Activated T-cell treated with anti-CD3 and anti-CD28 coated beads, Interleukin-2, amount 50 U/mL, for 72 hours (primary cell): ENCODE measurements at regions not wholly inside any gene's neighbourhood (a gene's known extent, or its start where the extent isn't known, plus 50 kb on each side); places are given as distances from the start of the nearest gene placed in this dataset.
"Not testable (repeated sequence)": the region's sequence is repeated elsewhere in the genome, so short reads cannot be mapped to it uniquely, and the experiment has no call there.

Experiments used
- ATAC-seq, 2 donors: fragments of 150-1000 bp; cut with Tn5 transposase; replicated peaks in 1 of 2; 2 replicates each; pipeline ENCODE4 v1.10.0; 2021; ENCODE audit warnings: moderate library complexity in 2 of 2, mild to moderate bottlenecking in 1 of 2
- DNase-seq, 2 donors: peaks; one replicate each; pipeline ENCODE4 v3.0.0; 2021 to 2022; ENCODE audit warnings: mixed read lengths in 1 of 2
- H3K27ac Mint-ChIP-seq: one replicate; pipeline ENCODE4 v1.8.0; 2022; ENCODE audit warnings: mild to moderate bottlenecking, moderate library complexity, mixed read lengths
- H3K27me3 Mint-ChIP-seq: one replicate; pipeline ENCODE4 v1.8.0; 2022; ENCODE audit warnings: low read depth, mixed read lengths
- H3K36me3 Mint-ChIP-seq, 2 donors: one replicate each; pipeline ENCODE4 v1.8.0; 2022; ENCODE audit warnings: mixed read lengths in 2 of 2, mild to moderate bottlenecking in 1 of 2; ENCODE audit not compliant: insufficient read depth in 2 of 2
- H3K4me1 Mint-ChIP-seq: one replicate; pipeline ENCODE4 v1.8.0; 2022; ENCODE audit warnings: low read depth, mixed read lengths
- H3K4me3 Mint-ChIP-seq, 2 donors: one replicate each; pipeline ENCODE4 v1.8.0; 2022; ENCODE audit warnings: mild to moderate bottlenecking in 2 of 2, mixed read lengths in 2 of 2, moderate library complexity in 2 of 2
- H3K9me3 Mint-ChIP-seq, 2 donors: one replicate each; pipeline ENCODE4 v1.8.0; 2022; ENCODE audit warnings: mixed read lengths in 2 of 2

DNA sequence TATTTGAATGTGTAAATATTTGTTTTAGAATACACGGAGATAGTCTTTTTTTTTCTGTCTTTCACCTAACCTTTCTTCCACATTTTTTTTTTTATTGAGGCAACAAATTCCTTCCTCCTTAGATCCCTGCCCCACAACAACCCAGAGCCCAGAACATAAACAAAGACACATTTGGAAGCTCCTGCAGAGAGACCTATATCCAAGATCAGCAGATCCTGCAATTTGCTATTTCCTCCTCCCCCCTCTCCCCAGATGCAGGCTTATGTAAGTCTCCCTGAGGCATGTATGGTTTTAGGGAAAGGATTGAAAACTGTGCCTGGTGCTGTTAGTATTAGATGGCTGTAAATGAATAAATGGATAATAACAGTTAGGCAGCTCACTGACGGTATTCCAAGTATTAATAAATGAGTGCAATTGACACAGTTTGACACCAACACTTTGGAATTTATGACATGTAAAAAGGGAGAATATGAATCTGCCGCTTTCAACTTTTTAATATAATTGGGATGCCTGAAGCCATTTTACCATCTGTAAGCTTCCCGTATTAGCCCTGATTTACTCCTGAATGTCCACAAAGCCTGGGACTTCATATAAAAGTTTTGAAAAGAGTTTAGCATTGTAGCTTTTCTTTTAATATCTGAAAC, 608.3 kb upstream of the CITED2 start:
- peaks cover 11% of the 10 kb centered on the region for H3K4me1 Mint-ChIP-seq

DNA sequence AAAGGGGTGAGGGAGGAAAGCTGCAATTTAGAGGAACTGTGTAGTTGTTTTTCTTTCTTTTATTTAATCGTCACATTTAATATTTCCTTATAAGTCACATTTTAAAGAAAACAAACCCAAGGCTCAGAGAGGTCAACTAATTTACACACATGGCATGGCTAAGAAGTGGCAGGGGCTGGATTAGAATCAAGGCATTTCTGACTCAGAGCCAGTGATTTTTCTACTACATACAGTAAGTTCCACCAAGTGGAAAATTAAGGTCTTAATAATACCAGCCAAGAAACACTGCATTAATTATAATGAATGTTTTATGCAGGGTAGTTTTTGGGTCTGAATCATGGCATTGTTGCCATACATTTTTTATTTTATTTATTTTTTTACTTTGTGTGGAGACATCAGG, 607.7 kb upstream of the CITED2 start:
- peaks cover 11% of the 10 kb centered on the region for H3K4me1 Mint-ChIP-seq
- no peaks in the 10 kb centered on the region for H3K36me3 Mint-ChIP-seq
- no peak for DNase-seq
- H3K4me3 Mint-ChIP-seq: no peak overlapping the region
- H3K27ac Mint-ChIP-seq: no peak overlapping the region
- ATAC-seq: no peak
- peaks cover 4% of the 10 kb centered on the region for H3K27me3 Mint-ChIP-seq
- no peaks in the 10 kb centered on the region for H3K9me3 Mint-ChIP-seq

More for the DNA sequence above, 608.3 kb upstream of the CITED2 start:
- no peak overlapping the region for H3K27ac Mint-ChIP-seq
- no peaks in the 10 kb centered on the region for H3K27me3 Mint-ChIP-seq
- DNase-seq (no peak), ATAC-seq (no peak)
- no peak overlapping the region for H3K4me3 Mint-ChIP-seq
- no peaks in the 10 kb centered on the region for H3K36me3 Mint-ChIP-seq
- H3K9me3 Mint-ChIP-seq: no peaks in the 10 kb centered on the region

DNA sequence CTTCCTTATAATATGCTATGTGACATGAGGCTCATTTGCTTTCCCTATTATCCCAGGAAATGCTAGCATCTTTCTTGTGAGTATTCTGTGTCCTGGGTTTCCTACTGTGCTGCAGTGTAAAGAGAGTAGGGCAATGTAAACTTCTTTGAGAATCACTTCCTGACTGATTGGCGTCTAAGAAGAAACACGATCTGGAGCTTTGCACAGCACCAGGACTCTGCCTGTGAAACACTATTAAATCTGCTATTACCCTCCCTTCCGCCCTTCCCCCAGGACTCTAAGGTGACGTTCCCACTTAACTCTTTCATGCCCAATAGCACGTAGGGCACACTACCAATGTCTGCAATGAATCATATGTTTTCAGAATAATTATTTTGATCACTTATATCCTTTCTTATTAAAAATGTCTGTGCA, 607.3 kb upstream of the CITED2 start:
- Mint-ChIP-seq H3K36me3 (no peaks in the 10 kb centered on the region), H3K4me1 (peaks cover 11% of the 10 kb centered on the region), H3K9me3 (no peaks in the 10 kb centered on the region), H3K27me3 (peaks cover 6% of the 10 kb centered on the region), H3K4me3 (no peak overlapping the region), H3K27ac (no peak overlapping the region)
- ATAC-seq: no peak
- DNase-seq: no peak

DNA sequence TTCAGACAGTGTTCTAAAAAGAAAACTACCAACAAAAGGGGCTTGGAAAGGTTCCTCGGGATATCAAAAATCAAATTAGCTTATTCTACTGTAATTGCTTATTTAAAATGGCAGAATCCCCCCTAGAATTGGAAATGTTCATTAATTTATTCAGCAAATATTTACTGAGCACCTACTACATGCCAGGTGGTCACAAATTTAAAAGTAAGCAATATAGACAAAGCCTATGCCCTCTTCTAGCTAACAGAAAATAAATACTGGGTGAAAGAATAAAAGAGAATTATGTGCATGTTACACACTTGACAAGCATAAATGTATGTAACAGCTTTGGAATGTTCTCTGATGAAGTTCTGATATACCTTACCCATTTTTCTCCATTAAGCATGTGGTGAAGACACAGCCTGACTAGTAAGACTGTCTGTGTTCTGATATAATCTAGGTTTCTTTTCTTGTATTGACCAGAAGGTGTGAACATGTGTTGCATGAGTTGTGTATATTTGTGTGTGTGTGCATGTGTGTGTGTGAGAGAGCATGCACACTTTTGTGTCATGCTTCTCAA, 606.7 kb upstream of the CITED2 start:
- H3K36me3 Mint-ChIP-seq: no peaks in the 10 kb centered on the region
- no peaks in the 10 kb centered on the region for H3K9me3 Mint-ChIP-seq
- peaks cover 11% of the 10 kb centered on the region for H3K4me1 Mint-ChIP-seq
- ATAC-seq (no peak), DNase-seq (no peak)
- H3K4me3 Mint-ChIP-seq: no peak overlapping the region
- H3K27me3 Mint-ChIP-seq: peaks cover 6% of the 10 kb centered on the region
- H3K27ac Mint-ChIP-seq: no peak overlapping the region

DNA sequence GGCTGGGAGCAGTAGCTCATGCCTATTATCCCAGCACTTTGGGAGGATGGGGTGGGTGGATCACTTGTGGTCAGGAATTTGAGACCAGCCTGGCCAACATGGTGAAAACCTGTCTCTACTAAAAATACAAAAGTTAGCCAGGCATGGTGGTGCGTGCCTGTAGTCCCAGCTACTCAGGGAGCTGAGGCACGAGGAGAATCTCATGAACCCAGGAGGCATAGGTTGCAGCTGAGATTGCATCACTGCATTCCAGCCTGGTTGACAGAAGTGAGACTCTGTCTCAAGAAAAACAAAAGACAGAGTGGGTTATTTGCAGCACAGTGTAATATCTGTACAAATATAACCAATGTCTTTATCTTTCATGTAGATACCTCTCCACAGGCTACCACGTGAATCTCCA, 606.2 kb upstream of the CITED2 start:
- H3K36me3 Mint-ChIP-seq, H3K27ac Mint-ChIP-seq, H3K4me3 Mint-ChIP-seq, H3K27me3 Mint-ChIP-seq, ATAC-seq, H3K9me3 Mint-ChIP-seq, DNase-seq: not testable (repeated sequence)
- H3K4me1 Mint-ChIP-seq: peaks cover 11% of the 10 kb centered on the region

DNA sequence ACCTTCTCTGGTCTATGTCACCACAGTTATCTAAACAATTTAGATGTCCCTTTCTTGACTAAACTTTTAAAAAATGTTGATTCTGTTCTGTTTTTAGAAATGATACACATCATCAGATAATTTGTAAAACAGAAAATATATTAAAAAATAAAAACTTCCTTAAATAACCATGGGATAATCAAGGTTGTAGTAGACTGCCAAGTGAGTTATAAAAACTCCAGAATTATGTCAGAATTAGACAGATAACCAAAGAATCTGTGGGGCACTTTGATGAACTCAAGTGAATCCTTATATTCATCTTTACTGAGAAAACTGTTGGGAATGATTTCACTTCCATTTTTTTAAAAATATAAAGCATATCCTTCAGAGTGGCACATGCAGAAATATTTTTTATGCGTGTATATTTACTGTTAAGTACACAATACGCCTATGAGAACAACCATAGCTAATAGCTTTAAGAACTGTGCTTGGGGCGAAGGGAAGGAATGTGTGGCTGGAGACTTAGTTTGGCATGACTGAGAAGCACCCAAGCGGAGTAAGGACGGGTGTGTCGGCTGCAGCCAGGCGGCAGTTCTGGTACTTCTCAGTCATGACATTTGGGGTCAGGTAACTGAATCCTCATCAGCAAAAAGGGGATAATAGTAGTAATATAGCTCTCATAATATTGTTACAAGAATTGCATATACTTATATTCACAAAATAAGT, 604.7 kb upstream of the CITED2 start:
- Mint-ChIP-seq H3K36me3 (no peaks in the 10 kb centered on the region), H3K4me1 (peaks cover 11% of the 10 kb centered on the region), H3K27ac (no peak overlapping the region), H3K4me3 (no peak overlapping the region), H3K9me3 (no peaks in the 10 kb centered on the region), H3K27me3 (peaks cover 6% of the 10 kb centered on the region)
- no peak for DNase-seq
- no peak for ATAC-seq

DNA sequence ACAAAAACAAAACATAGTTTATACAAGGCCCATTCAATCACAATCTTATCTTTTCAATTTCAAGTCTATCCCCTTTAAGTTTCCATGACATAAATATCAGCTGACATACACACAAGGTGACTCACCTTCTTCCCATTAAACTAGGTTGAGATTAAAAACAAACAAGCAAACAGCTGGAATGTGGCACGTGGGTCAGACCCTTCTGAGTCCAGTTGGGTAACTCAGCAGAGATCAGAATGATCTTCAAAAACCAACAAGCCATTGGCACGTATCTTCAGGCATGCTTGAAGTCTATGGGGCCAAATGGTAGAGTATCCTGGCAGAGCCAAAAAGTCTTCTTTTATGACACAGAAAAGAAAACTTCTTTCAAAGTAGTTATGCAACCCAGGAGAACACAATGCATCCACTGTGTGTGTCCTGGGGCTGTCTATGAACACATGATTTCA, 603.5 kb upstream of the CITED2 start:
- no peaks in the 10 kb centered on the region for H3K9me3 Mint-ChIP-seq
- H3K36me3 Mint-ChIP-seq: no peaks in the 10 kb centered on the region
- DNase-seq: no peak
- no peak overlapping the region for H3K27ac Mint-ChIP-seq
- peaks cover 6% of the 10 kb centered on the region for H3K27me3 Mint-ChIP-seq
- H3K4me1 Mint-ChIP-seq: peaks cover 11% of the 10 kb centered on the region
- H3K4me3 Mint-ChIP-seq: no peak overlapping the region
- ATAC-seq: no peak

DNA sequence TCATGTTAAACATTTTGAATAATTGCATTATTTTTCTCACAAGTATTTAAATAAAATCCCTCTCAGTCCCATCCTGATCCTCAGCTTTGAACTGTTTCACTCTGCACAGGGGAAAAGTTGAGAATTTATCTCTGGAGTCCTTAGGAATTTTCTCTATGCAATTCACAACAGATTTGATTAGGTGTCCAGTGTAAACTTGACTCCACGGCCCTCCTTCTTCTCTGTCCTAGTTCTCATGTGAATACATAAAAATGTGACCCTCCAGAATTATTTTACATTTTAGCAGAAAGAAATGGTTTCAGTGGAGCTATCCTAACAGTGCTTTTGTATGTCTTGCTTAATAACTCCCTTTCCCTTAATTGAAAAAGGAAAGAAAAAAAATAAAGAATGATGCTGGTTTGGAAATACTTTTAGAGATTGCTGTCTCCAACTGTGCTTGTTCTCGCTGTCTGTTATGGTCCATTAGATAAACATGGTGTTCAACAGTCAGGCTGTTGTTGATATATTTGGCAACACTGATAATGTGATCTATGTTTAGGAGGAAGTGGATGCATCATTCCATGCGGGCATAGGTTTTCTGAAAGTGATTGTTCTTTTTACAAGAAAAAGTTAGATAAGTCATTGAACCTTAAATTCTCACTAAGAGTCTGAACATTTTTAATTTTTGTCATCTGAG, 599.4 kb upstream of the CITED2 start:
- Mint-ChIP-seq H3K9me3 (peaks cover 0 to 2% of the 10 kb centered on the region in 2 donors), H3K27ac (no peak overlapping the region), H3K36me3 (no peaks in the 10 kb centered on the region), H3K4me1 (no peaks in the 10 kb centered on the region), H3K27me3 (peaks cover 6% of the 10 kb centered on the region), H3K4me3 (no peak overlapping the region)
- no peak for DNase-seq
- ATAC-seq: no peak

DNA sequence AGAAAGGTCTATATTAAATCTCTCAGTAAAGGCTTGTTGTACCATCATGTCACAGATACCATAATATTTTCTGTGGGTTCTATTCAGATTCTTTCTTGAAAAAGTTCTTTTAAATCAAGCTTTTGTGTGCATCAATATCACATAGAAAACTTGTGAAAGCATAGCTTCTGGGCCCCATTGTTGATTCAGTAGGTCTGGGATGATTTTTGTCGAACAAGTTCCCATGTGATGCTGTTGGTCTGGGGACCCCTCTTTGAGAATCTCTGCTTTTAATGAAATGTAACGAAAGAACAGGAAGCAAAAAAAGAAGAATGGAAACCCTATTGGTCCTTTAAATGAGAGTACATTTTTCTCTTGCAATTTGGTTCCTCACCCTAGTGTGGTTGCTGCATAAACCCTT, 597.7 kb upstream of the CITED2 start:
- Mint-ChIP-seq H3K4me3 (no peak overlapping the region), H3K4me1 (no peaks in the 10 kb centered on the region), H3K27me3 (peaks cover 2% of the 10 kb centered on the region), H3K27ac (no peak overlapping the region), H3K36me3 (no peaks in the 10 kb centered on the region), H3K9me3 (peaks cover 0 to 2% of the 10 kb centered on the region in 2 donors)
- no peak for DNase-seq
- no peak for ATAC-seq

DNA sequence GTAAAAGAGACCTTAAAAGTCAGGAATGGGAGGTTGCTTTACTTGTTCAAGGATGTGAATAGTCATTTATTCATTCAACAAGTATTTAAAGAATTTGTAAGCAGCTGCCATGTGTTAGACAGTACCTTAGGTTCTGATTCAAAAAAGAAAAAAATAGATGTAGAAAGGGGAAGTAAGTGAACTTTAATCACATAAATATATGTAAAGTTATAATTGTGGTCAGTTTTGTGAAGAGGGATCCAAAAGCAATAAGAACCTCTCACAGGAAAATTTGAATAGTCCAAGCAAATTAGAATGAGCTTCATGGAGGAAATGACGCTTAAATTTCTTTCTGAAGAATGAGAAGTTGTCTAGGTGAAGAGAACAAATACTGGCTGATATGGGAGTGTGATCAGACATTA, 596.1 kb upstream of the CITED2 start:
- H3K27ac Mint-ChIP-seq: no peak overlapping the region
- ATAC-seq (no peak), DNase-seq (no peak)
- no peaks in the 10 kb centered on the region for H3K36me3 Mint-ChIP-seq
- H3K27me3 Mint-ChIP-seq: no peaks in the 10 kb centered on the region
- no peak overlapping the region for H3K4me3 Mint-ChIP-seq
- H3K4me1 Mint-ChIP-seq: no peaks in the 10 kb centered on the region
- H3K9me3 Mint-ChIP-seq: peaks cover 0 to 2% of the 10 kb centered on the region in 2 donors

DNA sequence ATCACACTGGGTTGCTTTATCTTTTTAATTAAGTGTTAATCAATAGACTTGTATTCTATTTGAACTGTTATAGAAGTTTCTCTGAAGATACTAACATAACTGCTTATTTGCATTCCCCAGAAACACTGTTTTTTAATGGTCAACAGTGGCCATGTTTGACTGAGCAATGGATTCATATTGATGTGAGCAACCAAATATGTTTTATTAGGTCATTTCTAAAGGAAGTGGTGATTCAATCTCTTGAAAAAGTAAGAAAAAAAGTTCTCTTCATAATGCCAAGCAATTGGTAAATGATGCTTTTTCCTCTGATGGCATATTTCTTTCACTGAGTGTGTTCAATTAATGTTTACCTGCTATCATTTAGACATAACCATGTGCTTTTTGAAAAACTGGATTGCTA, 593.0 kb upstream of the CITED2 start:
- H3K9me3 Mint-ChIP-seq: peaks cover 0 to 4% of the 10 kb centered on the region in 2 donors
- H3K27me3 Mint-ChIP-seq: no peaks in the 10 kb centered on the region
- no peaks in the 10 kb centered on the region for H3K36me3 Mint-ChIP-seq
- DNase-seq (no peak), ATAC-seq (no peak)
- no peak overlapping the region for H3K27ac Mint-ChIP-seq
- no peak overlapping the region for H3K4me3 Mint-ChIP-seq
- H3K4me1 Mint-ChIP-seq: no peaks in the 10 kb centered on the region

DNA sequence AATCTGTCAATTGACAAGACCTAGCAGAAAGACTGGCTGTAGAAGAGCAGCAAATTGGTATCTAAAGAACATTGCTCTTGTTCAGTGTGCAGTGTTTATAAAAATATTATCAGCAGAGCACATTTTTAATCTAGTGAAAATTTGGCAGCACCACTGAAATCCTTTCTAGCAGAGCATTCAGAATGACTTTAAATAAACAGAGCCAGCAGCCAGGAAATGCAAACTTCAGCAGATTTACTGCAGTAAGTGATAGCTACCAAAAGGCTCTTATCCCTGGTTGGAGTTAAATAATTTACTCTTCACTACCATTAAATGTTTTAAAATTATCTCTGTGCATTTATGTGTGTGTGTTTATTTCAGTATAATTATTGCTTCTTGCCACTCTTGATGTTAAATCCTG, 590.9 kb upstream of the CITED2 start:
- H3K36me3 Mint-ChIP-seq: no peaks in the 10 kb centered on the region
- no peak for DNase-seq
- no peak overlapping the region for H3K4me3 Mint-ChIP-seq
- no peak overlapping the region for H3K27ac Mint-ChIP-seq
- ATAC-seq: no peak
- peaks cover 0 to 4% of the 10 kb centered on the region in 2 donors for H3K9me3 Mint-ChIP-seq
- no peaks in the 10 kb centered on the region for H3K4me1 Mint-ChIP-seq
- no peaks in the 10 kb centered on the region for H3K27me3 Mint-ChIP-seq

DNA sequence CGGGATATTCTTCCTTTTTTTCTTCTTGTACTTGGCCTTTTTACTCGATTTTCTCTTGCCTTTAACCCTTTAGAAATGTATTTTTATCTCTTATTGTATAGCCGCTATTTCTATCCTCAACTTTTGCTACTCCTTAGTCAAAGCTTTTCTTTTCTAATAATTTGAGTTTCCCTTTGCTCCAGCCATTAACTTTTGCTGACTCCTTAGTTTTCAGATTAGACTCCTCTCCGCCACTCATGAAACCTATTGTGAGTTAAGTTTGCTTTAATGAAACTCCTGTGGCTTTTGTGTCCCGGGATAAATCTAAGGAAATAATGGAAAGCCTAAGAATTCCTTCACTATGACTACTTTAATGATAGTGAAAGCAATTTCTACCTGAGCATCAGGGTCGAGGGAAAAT, 590.3 kb upstream of the CITED2 start:
- ATAC-seq: no peak
- DNase-seq: no peak
- Mint-ChIP-seq H3K4me1 (no peaks in the 10 kb centered on the region), H3K27me3 (no peaks in the 10 kb centered on the region), H3K9me3 (peaks cover 0 to 4% of the 10 kb centered on the region in 2 donors), H3K36me3 (no peaks in the 10 kb centered on the region), H3K27ac (no peak overlapping the region), H3K4me3 (no peak overlapping the region)
